GM18505 (cell line): ENCODE measurements at regions not wholly inside any gene's neighbourhood (a gene's known extent, or its start where the extent isn't known, plus 50 kb on each side); places are given as distances from the start of the nearest gene placed in this dataset.
"Not testable (repeated sequence)": the region's sequence is repeated elsewhere in the genome, so short reads cannot be mapped to it uniquely, and the experiment has no call there.

Source experiments
- ATAC-seq: cut with Tn5 transposase; IDR thresholded peaks from one replicate; pipeline ENCODE4 v1.9.1; 2021; ENCODE audit not compliant: unreplicated experiment
- POLR2A ChIP-seq: IDR thresholded peaks from 4 replicates; pipeline ENCODE4 v1.6.1; 2011; ENCODE audit warnings: borderline replicate concordance; ENCODE audit not compliant: insufficient read depth, insufficient read length; ENCODE audit errors: extremely low read depth

DNA sequence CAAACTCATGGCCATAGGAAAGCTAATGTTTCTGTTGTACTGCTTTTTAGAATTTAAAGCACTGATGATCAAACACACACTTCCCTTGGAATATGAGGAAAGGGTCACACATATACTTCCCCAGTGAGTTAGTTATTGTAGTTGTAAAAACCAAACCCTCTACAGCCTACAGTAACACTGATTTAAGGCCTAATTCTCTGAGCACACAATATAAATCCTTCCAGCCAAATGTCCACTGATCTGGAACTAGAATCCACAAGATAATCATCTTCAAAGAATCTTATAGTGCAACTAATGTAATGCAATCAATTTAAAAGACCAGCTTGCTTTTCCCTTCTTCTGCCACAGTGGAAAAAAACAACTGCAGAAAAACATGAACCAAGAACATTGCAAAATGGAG, 219.3 kb downstream of the CAAP1 start:
- TF ChIP-seq POLR2A = no peak

GRCh38 chr9:26669701-26670670, 222.6 kb downstream of the CAAP1 start:
- ATAC-seq = peak; percentile 88
- TF ChIP-seq POLR2A = no peak

More for the DNA sequence above, 219.3 kb downstream of the CAAP1 start:
- no peak for ATAC-seq

GRCh38 chr9:26667882-26668281, 224.7 kb downstream of the CAAP1 start:
- no peak for TF ChIP-seq POLR2A
- ATAC-seq = no peak

- no peak for ATAC-seq
- no peak for TF ChIP-seq POLR2A
Measured at GRCh38 chr9:26665666-26666065, 226.9 kb downstream of the CAAP1 start.

DNA sequence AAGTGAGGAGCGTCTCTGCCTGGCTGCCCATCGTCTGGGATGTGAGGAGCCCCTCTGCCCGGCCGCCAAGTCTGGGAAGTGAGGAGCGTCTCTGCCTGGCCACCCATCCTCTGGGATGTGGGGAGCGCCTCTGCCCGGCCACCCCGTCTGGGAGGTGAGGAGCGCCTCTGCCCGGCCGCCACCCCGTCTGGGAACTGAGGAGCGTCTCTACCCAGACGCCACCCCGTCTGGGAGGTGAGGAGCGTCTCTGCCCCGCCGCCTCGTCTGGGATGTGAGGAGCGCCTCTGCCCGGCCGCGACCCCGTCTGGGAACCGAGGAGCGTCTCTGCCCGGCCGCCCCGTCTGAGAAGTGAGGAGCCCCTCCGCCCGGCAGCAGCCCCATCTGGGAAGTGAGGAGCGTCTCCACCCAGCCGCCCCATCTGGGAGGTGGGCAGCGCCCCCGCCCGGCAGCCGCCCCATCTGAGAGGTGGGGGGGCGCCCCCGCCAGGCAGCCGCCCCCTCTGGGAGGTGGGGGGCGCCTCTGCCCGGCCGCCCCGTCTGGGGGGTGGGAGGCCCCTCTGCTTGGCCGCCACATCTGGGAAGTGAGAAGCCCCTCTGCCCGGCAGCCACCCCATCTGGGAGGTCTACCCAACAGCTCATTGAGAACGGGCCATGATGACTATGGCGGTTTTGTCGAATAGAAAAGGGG, 228.4 kb downstream of the CAAP1 start:
- ATAC-seq = not testable (repeated sequence)

- no peak for ATAC-seq
- TF ChIP-seq POLR2A = no peak
Measured at GRCh38 chr9:26662476-26662875, 230.1 kb downstream of the CAAP1 start.

DNA sequence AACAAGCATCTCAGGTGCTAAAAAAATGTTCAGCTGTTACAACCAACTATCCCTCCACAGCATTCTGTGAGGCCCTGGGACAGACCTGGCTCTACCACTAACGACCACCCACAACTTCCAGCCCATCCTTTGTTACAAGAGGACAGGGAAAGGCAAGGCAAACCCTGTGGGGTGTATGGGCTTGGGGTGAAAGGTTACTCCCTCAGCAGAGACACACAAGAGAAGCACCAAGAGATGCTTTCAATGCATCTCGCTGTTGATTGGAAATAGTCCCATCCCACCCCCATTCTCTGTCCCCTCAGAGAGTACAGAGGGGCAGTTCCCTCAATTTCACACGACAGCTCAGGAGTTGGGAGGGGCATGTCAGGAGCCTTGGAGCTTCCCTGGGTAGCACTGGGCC, 234.1 kb downstream of the CAAP1 start:
- ATAC-seq = no peak
- no peak for TF ChIP-seq POLR2A

DNA sequence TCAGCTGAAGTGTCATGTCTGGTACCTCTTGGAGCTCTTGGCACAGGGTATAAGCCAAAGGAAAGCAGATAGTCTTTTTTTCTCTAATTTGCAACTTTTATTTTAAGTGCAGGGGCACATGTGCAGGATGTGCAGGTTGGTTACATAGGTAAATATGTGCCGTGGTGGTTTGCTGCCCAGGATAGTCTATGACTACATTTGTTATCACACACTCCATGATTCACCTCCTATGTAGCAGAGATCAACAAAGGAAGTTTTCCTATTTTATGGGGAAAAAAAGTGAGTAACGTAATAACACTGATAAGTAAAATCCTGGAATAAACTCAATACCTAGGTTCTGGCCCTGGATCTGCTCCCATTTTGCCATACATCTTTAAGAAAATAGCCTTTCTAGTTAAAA, 234.6 kb downstream of the CAAP1 start:
- no peak for ATAC-seq
- no peak for TF ChIP-seq POLR2A

DNA sequence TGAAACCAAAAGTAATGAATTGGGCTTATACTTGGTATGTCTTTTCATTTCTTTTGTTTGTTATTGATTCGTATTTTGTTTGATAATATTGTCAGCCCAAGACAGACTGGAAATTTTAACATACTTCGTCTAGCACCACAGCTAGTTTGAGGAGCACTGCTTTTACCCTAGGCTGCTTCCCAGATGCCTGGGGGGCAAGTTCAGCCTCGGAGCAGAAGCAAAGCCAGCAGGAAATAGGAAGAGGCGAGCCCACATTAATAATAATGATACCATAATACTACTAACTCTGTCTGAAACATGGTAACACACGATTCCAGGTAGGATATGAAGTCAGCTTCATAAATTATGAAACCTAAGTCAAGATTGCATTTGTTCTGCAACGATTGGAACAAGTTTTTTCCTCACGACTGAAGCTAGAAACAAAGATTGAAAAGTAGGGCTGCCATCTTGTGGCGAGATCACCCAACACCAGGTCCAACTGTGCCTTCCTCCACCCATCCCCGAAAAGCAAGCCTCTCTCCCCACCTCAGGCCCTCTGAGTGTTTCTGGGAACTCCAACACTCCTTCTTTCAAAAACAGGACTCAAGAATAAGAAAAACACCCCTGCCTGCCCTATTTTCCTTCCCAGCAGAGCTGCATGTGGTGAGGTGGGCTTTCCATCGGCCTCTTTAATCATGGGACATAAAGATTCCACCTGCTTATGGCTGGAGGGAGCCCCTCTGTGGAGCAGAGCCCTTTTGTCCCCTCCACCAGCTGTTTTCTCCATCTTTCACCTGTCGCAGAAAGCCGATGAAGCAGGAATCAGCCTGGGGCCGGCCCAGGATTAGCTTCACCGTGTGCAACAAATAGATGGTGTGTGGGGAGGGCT, 236.4 kb downstream of the CAAP1 start:
- no peak for ATAC-seq
- TF ChIP-seq POLR2A = no peak

- no peak for TF ChIP-seq POLR2A
- no peak for ATAC-seq
Measured at GRCh38 chr9:26655166-26655565, 237.4 kb downstream of the CAAP1 start.

- no peak for ATAC-seq
- no peak for TF ChIP-seq POLR2A
Measured at GRCh38 chr9:26650325-26650724, 242.3 kb downstream of the CAAP1 start.

DNA sequence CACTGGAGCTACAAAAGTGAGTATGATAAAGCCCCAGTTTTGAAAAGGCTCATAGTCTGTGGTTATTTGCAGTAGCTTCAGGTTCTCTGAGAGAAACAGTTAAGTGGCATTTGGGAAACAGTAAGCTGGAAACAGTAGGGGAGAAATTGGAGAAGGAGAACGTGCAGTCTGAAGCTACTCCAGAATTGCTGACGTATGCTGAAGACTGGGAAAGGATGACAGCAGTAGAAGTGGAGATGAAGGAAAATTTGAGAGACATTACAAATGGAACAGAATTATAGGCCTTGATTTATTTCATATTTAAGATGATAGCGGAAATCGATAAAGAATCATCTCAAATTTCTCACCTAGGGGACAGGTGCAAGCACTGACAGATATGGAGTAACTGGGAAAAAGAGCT, 248.8 kb downstream of the CAAP1 start:
- no peak for TF ChIP-seq POLR2A
- ATAC-seq = no peak

- ATAC-seq = no peak
- TF ChIP-seq POLR2A = no peak
Measured at GRCh38 chr9:26639761-26640160, 252.8 kb downstream of the CAAP1 start.
